GM18907 (cell line): ENCODE measurements at regions not wholly inside any gene's neighbourhood (a gene's known extent, or its start where the extent isn't known, plus 50 kb on each side); places are given as distances from the start of the nearest gene placed in this dataset.
"Not testable (repeated sequence)": the region's sequence is repeated elsewhere in the genome, so short reads cannot be mapped to it uniquely, and the experiment has no call there.

Experiments
- ATAC-seq: cut with Tn5 transposase; IDR thresholded peaks from one replicate; pipeline ENCODE4 v1.9.1; 2021; ENCODE audit warnings: mild to moderate bottlenecking, moderate library complexity; ENCODE audit not compliant: unreplicated experiment

- ATAC-seq, result no peak
Observed at GRCh38 chr1:83060651-83061390, 938.1 kb downstream of the TTLL7 start.

- no peak for ATAC-seq
Observed at GRCh38 chr1:83060221-83060620, 938.7 kb downstream of the TTLL7 start.

DNA sequence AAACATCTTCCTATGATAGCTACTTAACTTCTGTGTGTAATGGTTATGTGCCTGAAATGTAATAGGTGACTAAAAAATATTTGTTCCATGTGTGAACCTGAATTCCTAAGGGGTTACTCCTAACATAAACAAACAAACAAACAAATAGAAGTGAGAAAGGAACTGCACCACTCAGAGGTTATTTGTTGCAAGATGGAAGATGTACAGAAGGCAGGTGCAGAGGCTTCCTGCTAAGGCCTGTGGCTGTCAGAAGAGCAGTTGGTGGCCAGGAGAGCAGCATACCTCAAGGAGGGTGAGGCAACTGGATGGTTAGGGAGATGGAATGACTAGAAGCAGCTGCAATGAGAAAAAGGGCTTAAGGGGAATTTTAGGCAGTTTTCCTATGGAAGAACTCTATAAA is 940.6 kb downstream of the TTLL7 start:
- ATAC-seq, result no peak

DNA sequence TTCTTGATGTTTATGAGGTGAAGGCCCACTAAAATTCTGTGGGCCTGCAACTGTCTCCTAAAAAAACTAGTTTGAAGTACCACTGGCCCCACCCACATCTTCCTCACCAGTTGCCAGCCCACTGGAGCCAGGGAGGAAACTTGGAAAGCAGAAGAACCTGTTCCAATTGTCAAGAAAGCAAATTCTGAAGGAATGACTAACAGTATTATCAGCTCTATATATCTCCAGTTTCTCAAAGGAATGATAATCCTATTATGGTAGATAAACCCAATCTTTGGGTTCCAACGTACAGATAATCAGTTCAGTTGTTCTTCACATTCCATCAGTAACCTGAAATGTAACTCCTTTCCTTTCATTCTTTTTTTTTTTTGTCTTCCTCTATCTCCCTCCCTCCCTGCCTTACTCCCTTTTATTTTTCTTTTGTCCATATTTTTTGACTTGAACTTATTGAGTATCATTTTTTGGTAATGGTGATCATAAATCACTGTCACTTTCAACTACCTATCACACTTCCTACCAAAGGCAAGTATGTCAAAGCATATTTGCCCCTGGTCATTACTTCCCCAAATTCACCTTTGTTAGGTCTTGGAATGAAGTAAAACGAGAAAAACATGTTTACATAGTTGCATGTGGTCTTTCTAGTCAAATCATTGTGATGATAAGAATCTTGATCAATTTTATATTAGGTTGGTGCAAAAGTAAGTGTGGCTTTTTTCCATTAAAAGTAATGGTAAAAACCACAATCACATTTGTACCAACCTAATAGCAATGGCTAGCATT is 943.4 kb downstream of the TTLL7 start:
- no peak for ATAC-seq

DNA sequence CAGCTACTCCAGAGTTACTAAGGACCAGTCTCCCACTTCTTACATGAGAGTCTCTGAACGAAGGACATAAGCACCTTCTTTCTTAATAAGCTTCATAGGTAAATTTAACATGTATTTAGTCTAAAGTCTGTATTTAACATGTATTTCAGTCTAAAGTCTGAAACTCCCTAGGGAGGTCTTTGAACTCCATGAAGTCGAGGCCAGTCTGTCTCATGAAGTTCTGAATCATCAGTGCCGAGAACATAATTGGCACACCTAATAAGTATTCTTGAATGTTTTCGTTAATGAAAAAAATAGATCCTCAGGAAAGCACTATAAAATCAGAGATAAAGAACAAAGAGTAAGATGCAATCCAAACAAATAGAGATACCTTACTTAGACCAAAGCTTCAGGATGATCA is 945.5 kb downstream of the TTLL7 start:
- no peak for ATAC-seq

DNA sequence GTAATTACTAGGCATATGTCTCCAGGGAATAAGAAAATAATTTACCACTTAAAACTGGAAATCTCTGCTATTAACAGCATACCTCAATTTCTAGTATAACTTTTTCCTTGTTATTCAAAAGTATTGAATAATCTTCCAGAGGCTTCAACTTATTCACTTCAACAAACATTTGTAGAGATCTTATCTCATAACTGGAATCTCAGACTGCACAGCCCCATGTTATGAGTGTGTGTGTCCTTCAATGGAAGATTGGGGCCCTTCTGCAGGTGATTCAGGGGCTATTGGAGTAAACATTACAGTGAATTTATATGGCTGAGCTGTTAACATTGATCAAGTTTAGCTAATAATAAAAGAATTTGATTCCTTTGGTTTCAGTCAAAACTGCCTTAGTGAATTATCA is 946.1 kb downstream of the TTLL7 start:
- ATAC-seq, result no peak

GRCh38 chr1:83051053-83051452 is 947.9 kb downstream of the TTLL7 start:
- not testable (repeated sequence) for ATAC-seq

GRCh38 chr1:83043244-83043643 is 955.7 kb downstream of the TTLL7 start:
- ATAC-seq, result no peak

- not testable (repeated sequence) for ATAC-seq
Observed at GRCh38 chr1:83039091-83039490, 959.8 kb downstream of the TTLL7 start.

- no peak for ATAC-seq
Observed at GRCh38 chr1:83034851-83035250, 964.1 kb downstream of the TTLL7 start.

- no peak for ATAC-seq
Observed at GRCh38 chr1:83033682-83034081, 965.2 kb downstream of the TTLL7 start.

DNA sequence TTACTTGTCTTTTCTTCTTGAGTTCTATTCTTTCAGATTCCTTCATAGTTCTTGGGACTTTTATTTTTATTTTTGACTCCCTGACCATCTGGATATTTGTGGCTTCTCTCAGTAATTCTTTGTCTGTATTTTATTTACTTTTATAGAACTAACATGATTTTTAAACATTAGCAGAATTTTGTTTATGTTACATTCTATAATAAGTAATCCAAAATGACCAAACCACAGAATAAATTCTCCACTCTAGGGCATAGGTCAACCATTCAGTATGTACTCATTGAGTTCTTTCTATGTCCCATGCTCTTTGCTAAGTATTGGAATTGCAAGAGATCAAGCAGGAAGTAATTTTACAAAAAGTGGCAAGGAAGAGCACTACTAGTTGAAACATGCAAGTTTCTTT is 969.0 kb downstream of the TTLL7 start:
- no peak for ATAC-seq

DNA sequence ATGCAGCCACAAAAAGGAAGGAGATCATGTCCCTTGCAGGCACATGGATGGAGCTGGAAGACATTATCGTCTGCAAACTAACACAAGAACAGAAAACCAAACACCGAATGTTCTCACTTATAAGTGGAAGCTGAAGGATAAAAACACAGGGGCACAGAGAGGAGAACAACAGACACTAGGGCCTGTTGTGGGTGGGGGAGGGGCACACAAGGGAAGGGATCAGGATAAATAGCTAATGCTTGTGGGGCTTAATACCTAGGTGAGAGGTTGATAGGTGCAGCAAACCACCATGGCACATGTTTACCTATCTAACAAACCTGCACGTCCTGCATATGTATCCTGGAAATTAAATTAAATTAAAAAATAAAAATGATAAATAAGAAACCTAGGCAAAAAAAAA is 969.9 kb downstream of the TTLL7 start:
- no peak for ATAC-seq

- no peak for ATAC-seq
Observed at GRCh38 chr1:83028467-83028866, 970.5 kb downstream of the TTLL7 start.

DNA sequence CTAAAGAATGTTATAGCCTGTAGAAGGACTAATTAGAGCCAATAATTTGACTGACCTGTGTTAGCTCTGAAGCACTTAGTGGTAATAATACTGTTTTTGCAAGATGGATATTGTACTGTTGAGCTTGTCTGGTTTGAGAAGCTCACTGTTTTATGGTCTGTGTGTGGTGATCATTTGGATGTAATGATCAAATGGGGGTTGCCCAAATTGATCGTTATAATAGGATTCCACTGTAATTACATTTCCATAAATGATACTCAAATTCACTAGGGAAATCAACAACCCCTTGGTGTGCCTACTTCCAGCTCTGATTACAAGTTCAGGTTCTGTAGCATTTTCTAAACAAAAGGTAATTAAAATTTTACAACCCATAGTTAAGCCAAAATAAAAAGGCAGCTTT is 971.4 kb downstream of the TTLL7 start:
- ATAC-seq, result no peak

DNA sequence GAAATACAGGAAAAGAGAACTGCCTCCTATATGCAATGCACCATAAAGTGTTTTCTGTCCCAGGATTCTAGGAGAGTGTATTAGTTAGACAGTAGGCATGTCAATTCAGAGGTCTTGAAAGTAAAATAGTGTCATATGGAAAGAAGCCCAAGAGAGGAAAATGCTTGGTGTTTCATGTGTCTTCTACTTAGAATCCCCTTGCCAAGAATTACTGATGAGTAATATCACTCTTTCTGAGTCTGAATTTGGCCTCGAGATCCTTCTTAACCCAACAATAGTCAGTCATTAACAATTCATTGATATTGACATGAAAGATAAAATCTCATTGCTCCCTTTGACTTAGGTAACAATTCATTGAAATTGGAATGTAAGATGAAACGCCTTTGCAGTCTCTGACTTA is 972.2 kb downstream of the TTLL7 start:
- no peak for ATAC-seq

- no peak for ATAC-seq
Observed at GRCh38 chr1:83024251-83024767, 974.6 kb downstream of the TTLL7 start.

DNA sequence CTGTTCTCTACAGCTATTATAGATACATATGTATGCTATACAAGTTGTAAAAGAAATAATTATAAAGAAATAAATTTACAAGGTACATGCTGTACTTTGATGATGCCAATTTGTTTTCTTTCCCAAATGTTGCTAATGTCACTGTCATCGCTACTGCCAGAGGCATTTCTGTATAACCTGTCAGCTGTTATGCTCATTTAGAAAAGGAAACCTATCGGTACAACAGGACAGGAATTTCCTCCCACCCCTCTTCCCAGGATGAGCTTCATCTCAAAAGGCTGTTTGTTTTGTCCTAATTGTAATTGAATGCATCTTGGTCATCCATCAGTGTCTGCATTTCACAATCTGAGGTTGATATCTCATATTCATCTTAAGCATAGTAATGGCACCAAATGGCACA is 975.7 kb downstream of the TTLL7 start:
- no peak for ATAC-seq

GRCh38 chr1:83022206-83022605 is 976.7 kb downstream of the TTLL7 start:
- ATAC-seq, result no peak

DNA sequence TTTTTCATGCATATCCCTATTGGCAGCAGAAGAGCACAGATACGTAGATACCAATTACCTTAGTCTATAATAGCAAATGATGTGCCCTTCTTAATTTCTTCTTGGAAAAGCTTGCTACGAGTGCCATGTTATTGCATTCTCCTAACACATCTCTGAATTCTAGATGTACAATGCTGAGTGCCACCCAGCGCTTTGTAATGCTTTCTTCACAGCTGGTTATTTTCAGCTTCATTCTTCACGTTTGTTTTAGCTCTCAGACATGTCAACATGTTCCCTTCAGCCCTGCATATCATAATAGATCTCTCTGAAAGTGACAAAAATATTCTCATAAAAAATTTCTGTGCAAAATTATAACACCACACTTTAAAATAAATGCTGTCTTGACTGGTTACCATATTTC is 981.2 kb downstream of the TTLL7 start:
- no peak for ATAC-seq

GRCh38 chr1:83017276-83017675 is 981.7 kb downstream of the TTLL7 start:
- ATAC-seq, result no peak

DNA sequence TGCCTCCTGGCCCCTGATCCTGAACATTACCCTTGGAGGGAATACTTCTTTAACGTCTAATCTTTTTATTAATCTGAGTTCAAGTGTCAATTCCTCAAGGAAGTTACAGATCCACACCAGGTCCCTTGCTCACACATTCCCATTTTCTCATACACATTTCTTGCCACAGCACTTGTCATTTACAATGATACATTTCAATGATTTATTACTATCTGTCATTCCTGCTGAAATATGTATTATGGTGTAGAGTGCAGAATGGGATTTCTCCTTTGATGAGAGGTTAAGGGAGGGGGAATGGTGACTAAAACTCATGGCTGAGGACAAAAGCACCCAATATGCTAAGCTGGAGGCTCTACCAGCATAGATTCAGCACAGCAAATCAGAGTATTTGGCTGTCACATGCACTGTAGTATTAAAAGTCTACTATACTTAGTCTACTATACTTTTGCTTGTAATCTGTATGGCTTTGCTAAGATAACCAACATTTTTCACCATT is 982.5 kb downstream of the TTLL7 start:
- ATAC-seq, result no peak
